NT2/D1 (cell line): ENCODE measurements at regions not wholly inside any gene's neighbourhood (a gene's known extent, or its start where the extent isn't known, plus 50 kb on each side); places are given as distances from the start of the nearest gene placed in this dataset.

Experiments used
- SUZ12 ChIP-seq: IDR thresholded peaks from 2 replicates; pipeline ENCODE4 v1.6.1; 2011; ENCODE audit not compliant: insufficient read length, insufficient read depth; ENCODE audit errors: extremely low read depth
- YY1 ChIP-seq: IDR thresholded peaks from 2 replicates; pipeline ENCODE4 v1.6.1; 2011; ENCODE audit not compliant: insufficient read length, insufficient read depth

- TF ChIP-seq YY1 (no peak), SUZ12 (no peak)
These were observed 348.9 kb upstream of the MARCKS start for GRCh38 chr6:113508249-113508648.
